Panc1 (cell line): ENCODE measurements at regions not wholly inside any gene's neighbourhood (a gene's known extent, or its start where the extent isn't known, plus 50 kb on each side); places are given as distances from the start of the nearest gene placed in this dataset.

Experiments used
- ATAC-seq: fragments of 200-7000 bp; cut with Tn5 transposase; 2 replicates; pipeline ENCODE4 v1.9.1; 2020; ENCODE audit warnings: mild to moderate bottlenecking, moderate library complexity
- BruUV-seq: library from RNA; stranded (reverse); fragments of 400-500 nt; replicated peaks from 2 replicates; lab custom pipeline; 2021; lab: Mats Ljungman, UMichigan
- CTCF ChIA-PET: fragments of 300-600 bp; sonication (Branson Sonifier 250); formaldehyde crosslinking; loops from one replicate; lab custom pipeline; 2022; ENCODE audit warnings: antibody characterized with exemption; lab: Charles Lee
- POLR2A ChIA-PET: fragments of 300-600 bp; sonication (Branson Sonifier 250); formaldehyde crosslinking; loops from one replicate; lab custom pipeline; 2022; ENCODE audit warnings: antibody characterized with exemption; lab: Charles Lee
- DNase-seq: peaks from one replicate; pipeline ENCODE4 v3.0.0-alpha.2; 2010; ENCODE audit warnings: low read depth, low spot score
- H3K27ac ChIP-seq: 2 replicates; pipeline ENCODE4 v1.5.1; 2011; ENCODE audit warnings: mild to moderate bottlenecking, low read length, inconsistent platforms
- H3K27me3 ChIP-seq: fragments of 200-500 bp; sonication (Bioruptor generic); 2 replicates; pipeline ENCODE4 v1.6.0; 2014; ENCODE audit warnings: low read length, inconsistent platforms; ENCODE audit not compliant: control insufficient read depth, insufficient read depth
- H3K36me3 ChIP-seq: fragments of 200-500 bp; sonication (Bioruptor generic); 2 replicates; pipeline ENCODE4 v1.5.1; 2014; ENCODE audit warnings: inconsistent platforms, mild to moderate bottlenecking, low read length, moderate library complexity; ENCODE audit not compliant: control insufficient read depth, insufficient read depth
- H3K4me1 ChIP-seq: 2 replicates; pipeline ENCODE4 v1.5.1; 2011; ENCODE audit warnings: inconsistent platforms, mild to moderate bottlenecking, low read length, moderate library complexity; ENCODE audit not compliant: control insufficient read depth, insufficient read depth
- H3K4me3 ChIP-seq, 2 experiments: 2 replicates each; pipeline ENCODE4 v1.5.1; 2011 to 2012; ENCODE audit warnings: low read depth in 2 of 2, low read length in 2 of 2, mild to moderate bottlenecking in 2 of 2, inconsistent platforms in 1 of 2, moderate library complexity in 1 of 2
- H3K9me3 ChIP-seq: fragments of 200-500 bp; sonication (Bioruptor generic); 2 replicates; pipeline ENCODE4 v1.5.1; 2014; ENCODE audit warnings: low read depth, mild to moderate bottlenecking, inconsistent platforms, low read length, moderate library complexity; ENCODE audit not compliant: control insufficient read depth, insufficient read depth
- CTCF ChIP-seq: fragments of 450-650 bp; IDR thresholded peaks from 2 replicates; pipeline ENCODE4 v1.5.1; 2017; ENCODE audit warnings: mild to moderate bottlenecking
- POLR2AphosphoS5 ChIP-seq: IDR thresholded peaks from 2 replicates; pipeline ENCODE4 v1.6.1; 2012; ENCODE audit warnings: mild to moderate bottlenecking, low read depth, low read length, moderate library complexity
- REST ChIP-seq, 2 experiments: IDR thresholded peaks; 2 replicates each; pipeline ENCODE4 v1.6.1; 2011 to 2012; ENCODE audit warnings: low read depth in 2 of 2, control low read depth in 1 of 2, low read length in 1 of 2, mild to moderate bottlenecking in 1 of 2, moderate library complexity in 1 of 2; ENCODE audit not compliant: insufficient read depth in 1 of 2
- SIN3A ChIP-seq: IDR thresholded peaks from 2 replicates; pipeline ENCODE4 v1.6.1; 2012; ENCODE audit warnings: low read depth, mild to moderate bottlenecking, low read length, moderate library complexity, borderline replicate concordance; ENCODE audit not compliant: insufficient read depth
- TCF7L2 ChIP-seq: IDR thresholded peaks from 2 replicates; pipeline ENCODE4 v1.6.1; 2011; ENCODE audit warnings: mild to moderate bottlenecking, low read depth, low read length, inconsistent platforms
- in situ Hi-C: cut with HindIII; loops from 2 replicates; pipeline ENCODE4 v1.10.0; 2016; ENCODE audit warnings: low sequenced_read_pairs, low pct_unique_long_range_greater_than_20kb
- intact Hi-C: fragments of 100-400 bp; cut with micrococcal nuclease; formaldehyde crosslinking; loops from one replicate; pipeline ENCODE4 v1.10.0; 2022; ENCODE audit not compliant: unreplicated experiment

- in situ Hi-C loops = no loop called here
- no peak overlapping the region for H3K27ac ChIP-seq
- H3K27me3 ChIP-seq = no peaks in the 10 kb centered on the region; the same call in 1 of the 2 replicates
- POLR2A ChIA-PET = no interaction called here
- TF ChIP-seq TCF7L2 = no peak
- no TSS peak for BruUV-seq
- DNase-seq (no peak), ATAC-seq (no peak)
- H3K9me3 ChIP-seq = no peaks in the 10 kb centered on the region
- intact Hi-C loops = no loop called here
- H3K4me3 ChIP-seq = no peak overlapping the region
- CTCF ChIA-PET = no interaction called here
- H3K4me1 ChIP-seq = peaks cover 9% of the 10 kb centered on the region; the same call in 1 of the 2 replicates
- no peaks in the 10 kb centered on the region for H3K36me3 ChIP-seq
Observed at GRCh38 chr6:6785163-6785521, 196.6 kb downstream of the LY86 start.

GRCh38 chr6:6788394-6789032 is 200.0 kb downstream of the LY86 start:
- ATAC-seq = no peak
- no peak overlapping the region for H3K4me3 ChIP-seq
- ChIA-PET POLR2A (no interaction called here), CTCF (no interaction called here)
- in situ Hi-C loops = no loop called here
- intact Hi-C loops = no loop called here
- H3K4me1 ChIP-seq = no peaks in the 10 kb centered on the region
- H3K9me3 ChIP-seq = no peaks in the 10 kb centered on the region
- no peaks in the 10 kb centered on the region for H3K27me3 ChIP-seq
- no TSS peak for BruUV-seq
- no peak overlapping the region for H3K27ac ChIP-seq
- no peaks in the 10 kb centered on the region for H3K36me3 ChIP-seq
- TF ChIP-seq CTCF (peak; percentile 57), REST (IDR thresholded peaks at IDR 0.05; ENCODE audit: insufficient read depth in 1 of 2, low read depth in 2 of 2, low read length in 1 of 2) (no peak), POLR2AphosphoS5 (no peak), TCF7L2 (no peak)
- DNase-seq = no peak

GRCh38 chr6:6790393-6790792 is 201.9 kb downstream of the LY86 start:
- no peaks in the 10 kb centered on the region for H3K36me3 ChIP-seq
- DNase-seq (no peak), ATAC-seq (no peak)
- H3K27ac ChIP-seq = no peak overlapping the region
- TF ChIP-seq POLR2AphosphoS5 (no peak), TCF7L2 (no peak), SIN3A (no peak), REST (IDR thresholded peaks at IDR 0.05; ENCODE audit: insufficient read depth in 1 of 2, low read depth in 2 of 2, low read length in 1 of 2) (no peak), CTCF (no peak)
- in situ Hi-C loops = no loop called here
- ChIA-PET CTCF (no interaction called here), POLR2A (no interaction called here)
- intact Hi-C loops = no loop called here
- H3K9me3 ChIP-seq = no peaks in the 10 kb centered on the region
- H3K27me3 ChIP-seq = no peaks in the 10 kb centered on the region
- no TSS peak for BruUV-seq
- no peak overlapping the region for H3K4me3 ChIP-seq
- H3K4me1 ChIP-seq = no peaks in the 10 kb centered on the region
